ENCODE measurements at regions not wholly inside any gene's neighbourhood (a gene's known extent, or its start where the extent isn't known, plus 50 kb on each side); places are given as distances from the start of the nearest gene placed in this dataset.

DNA sequence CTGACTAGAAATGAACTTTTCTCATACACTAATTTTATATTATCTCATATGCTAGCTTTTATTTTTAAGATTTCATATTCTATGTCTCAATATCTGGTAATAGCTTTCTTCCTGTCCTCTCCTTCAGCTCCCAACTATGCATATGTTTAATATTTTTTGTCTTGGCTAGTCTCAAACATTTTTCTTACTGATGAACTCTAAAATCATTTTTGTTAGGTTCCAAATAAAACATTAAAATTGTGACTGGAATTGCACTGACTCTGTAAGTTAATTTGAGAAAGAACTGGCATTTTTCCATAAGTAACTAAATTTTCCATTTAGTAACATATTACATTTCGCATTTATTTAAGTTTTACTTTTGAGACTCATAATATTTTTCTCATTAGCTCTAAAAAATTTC is 368.5 kb upstream of the DPYD start:
- H3K27me3 Mint-ChIP-seq, result no peaks in the 10 kb centered on the region
- POLR2A ChIA-PET, result no interaction called here
- ATAC-seq (ENCODE audit: poor library complexity), result no peak
- no peaks in the 10 kb centered on the region for H3K9me3 ChIP-seq (ENCODE audit: control insufficient read depth in 1 of 2, insufficient read depth in 1 of 2, low read length in 2 of 2)
- H3K4me3 Mint-ChIP-seq, result no peak overlapping the region
- TF ChIP-seq CTCF (IDR thresholded peaks at IDR 0.05), result no peak
- peaks cover 3% of the 10 kb centered on the region for H3K9me3 Mint-ChIP-seq
- no peaks in the 10 kb centered on the region for H3K36me3 Mint-ChIP-seq (ENCODE audit: low read depth)
- CTCF ChIA-PET, result no interaction called here
- H3K4me3 ChIP-seq (ENCODE audit: low read length), result no peak overlapping the region
- no peak overlapping the region for H3K27ac ChIP-seq (ENCODE audit: low read depth in 1 of 2, low read length in 2 of 2)
- H3K27ac Mint-ChIP-seq, result no peak overlapping the region
- H3K36me3 ChIP-seq (ENCODE audit: insufficient read depth, low read length), result no peaks in the 10 kb centered on the region
- no peaks in the 10 kb centered on the region for H3K4me1 ChIP-seq (ENCODE audit: insufficient read depth, low read length)
- DNase-seq, result no peak
- intact Hi-C loops (cut with DNase I, micrococcal nuclease), result no loop called here
- no peaks in the 10 kb centered on the region for H3K27me3 ChIP-seq (ENCODE audit: control insufficient read depth in 1 of 2, insufficient read depth in 2 of 2, low read length in 2 of 2)
- no peaks in the 10 kb centered on the region for H3K4me1 Mint-ChIP-seq (ENCODE audit: low read depth)

DNA sequence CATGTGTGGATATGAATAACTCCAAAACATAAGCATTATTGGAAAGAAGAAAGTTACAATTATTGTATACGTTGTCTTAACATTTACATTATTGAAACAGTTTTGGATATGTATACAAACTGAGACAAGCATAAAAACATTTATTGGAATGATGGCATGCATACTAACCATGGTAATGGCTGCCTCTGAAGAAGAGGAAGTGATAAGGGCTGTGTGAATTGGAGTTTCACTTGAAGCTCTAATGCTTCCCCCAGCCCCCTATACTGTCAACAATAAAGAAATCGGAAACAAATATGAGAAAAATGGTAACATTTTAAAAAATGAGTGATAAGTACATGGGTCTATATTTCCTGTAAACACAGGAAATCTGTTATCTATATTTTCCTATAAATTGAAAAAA is 367.7 kb upstream of the DPYD start:
- Mint-ChIP-seq H3K4me1 (ENCODE audit: low read depth) (no peaks in the 10 kb centered on the region), H3K27me3 (no peaks in the 10 kb centered on the region), H3K9me3 (peaks cover 3% of the 10 kb centered on the region), H3K36me3 (ENCODE audit: low read depth) (no peaks in the 10 kb centered on the region), H3K4me3 (no peak overlapping the region), H3K27ac (no peak overlapping the region)
- CTCF ChIA-PET, result no interaction called here
- intact Hi-C loops (cut with DNase I, micrococcal nuclease), result no loop called here
- no peak overlapping the region for H3K4me3 ChIP-seq (ENCODE audit: low read length)
- no peak for TF ChIP-seq CTCF (IDR thresholded peaks at IDR 0.05)
- no peaks in the 10 kb centered on the region for H3K27me3 ChIP-seq (ENCODE audit: control insufficient read depth in 1 of 2, insufficient read depth in 2 of 2, low read length in 2 of 2)
- no peaks in the 10 kb centered on the region for H3K36me3 ChIP-seq (ENCODE audit: insufficient read depth, low read length)
- ATAC-seq (ENCODE audit: poor library complexity) (no peak), DNase-seq (no peak)
- no peaks in the 10 kb centered on the region for H3K4me1 ChIP-seq (ENCODE audit: insufficient read depth, low read length)
- H3K27ac ChIP-seq (ENCODE audit: low read depth in 1 of 2, low read length in 2 of 2), result no peak overlapping the region
- no peaks in the 10 kb centered on the region for H3K9me3 ChIP-seq (ENCODE audit: control insufficient read depth in 1 of 2, insufficient read depth in 1 of 2, low read length in 2 of 2)
- POLR2A ChIA-PET, result no interaction called here

DNA sequence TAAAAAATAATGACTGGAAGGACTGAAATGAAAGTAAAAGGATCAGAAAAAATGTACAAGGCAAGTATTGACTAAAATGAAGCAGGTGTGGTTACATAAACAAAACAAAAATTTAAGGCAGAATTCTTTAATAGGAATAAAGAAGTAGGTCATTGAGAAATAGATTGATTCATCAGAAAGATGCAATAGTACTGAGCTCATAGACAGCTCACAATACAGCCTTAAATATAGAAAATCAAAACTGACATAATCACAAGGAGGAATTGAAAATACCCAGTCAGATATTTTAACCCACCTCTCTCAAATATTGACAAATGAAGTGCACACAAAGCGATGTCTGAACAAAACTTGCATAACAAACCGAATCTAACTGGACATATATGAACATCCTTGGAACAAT is 366.8 kb upstream of the DPYD start:
- no peak overlapping the region for H3K27ac ChIP-seq (ENCODE audit: low read depth in 1 of 2, low read length in 2 of 2)
- no peaks in the 10 kb centered on the region for H3K27me3 Mint-ChIP-seq
- ATAC-seq (ENCODE audit: poor library complexity) (no peak), DNase-seq (no peak)
- H3K9me3 ChIP-seq (ENCODE audit: control insufficient read depth in 1 of 2, insufficient read depth in 1 of 2, low read length in 2 of 2), result no peaks in the 10 kb centered on the region
- no peak overlapping the region for H3K4me3 Mint-ChIP-seq
- POLR2A ChIA-PET, result no interaction called here
- no peaks in the 10 kb centered on the region for H3K4me1 Mint-ChIP-seq (ENCODE audit: low read depth)
- no peak overlapping the region for H3K27ac Mint-ChIP-seq
- TF ChIP-seq CTCF (IDR thresholded peaks at IDR 0.05), result no peak
- H3K4me3 ChIP-seq (ENCODE audit: low read length), result no peak overlapping the region
- H3K36me3 Mint-ChIP-seq (ENCODE audit: low read depth), result no peaks in the 10 kb centered on the region
- intact Hi-C loops (cut with DNase I, micrococcal nuclease), result no loop called here
- peaks cover 3% of the 10 kb centered on the region for H3K9me3 Mint-ChIP-seq
- H3K36me3 ChIP-seq (ENCODE audit: insufficient read depth, low read length), result no peaks in the 10 kb centered on the region
- no peaks in the 10 kb centered on the region for H3K4me1 ChIP-seq (ENCODE audit: insufficient read depth, low read length)
- no peaks in the 10 kb centered on the region for H3K27me3 ChIP-seq (ENCODE audit: control insufficient read depth in 1 of 2, insufficient read depth in 2 of 2, low read length in 2 of 2)
- CTCF ChIA-PET, result no interaction called here

Data from CD4-positive, alpha-beta T cell (primary cell).